Head of caudate nucleus (tissue), 42 donors: ENCODE measurements at regions not wholly inside any gene's neighbourhood (a gene's known extent, or its start where the extent isn't known, plus 50 kb on each side); places are given as distances from the start of the nearest gene placed in this dataset.
A peak's percentile ranks its signal among the peaks of the same experiment; 100 is the strongest.
"Not testable (repeated sequence)": the region's sequence is repeated elsewhere in the genome, so short reads cannot be mapped to it uniquely, and the experiment has no call there.

ENCODE experiments used
- DNase-seq, 42 donors: peaks; one replicate each; pipeline versions ENCODE4 v3.0.0 to v3.0.0-alpha.2; 2020 to 2021; ENCODE audit warnings: mixed read lengths in 7 of 42
- intact Hi-C: fragments of 100-400 bp; cut with DNase I; formaldehyde crosslinking; loops from one replicate; pipeline ENCODE4 v1.15.0; 2022

DNA sequence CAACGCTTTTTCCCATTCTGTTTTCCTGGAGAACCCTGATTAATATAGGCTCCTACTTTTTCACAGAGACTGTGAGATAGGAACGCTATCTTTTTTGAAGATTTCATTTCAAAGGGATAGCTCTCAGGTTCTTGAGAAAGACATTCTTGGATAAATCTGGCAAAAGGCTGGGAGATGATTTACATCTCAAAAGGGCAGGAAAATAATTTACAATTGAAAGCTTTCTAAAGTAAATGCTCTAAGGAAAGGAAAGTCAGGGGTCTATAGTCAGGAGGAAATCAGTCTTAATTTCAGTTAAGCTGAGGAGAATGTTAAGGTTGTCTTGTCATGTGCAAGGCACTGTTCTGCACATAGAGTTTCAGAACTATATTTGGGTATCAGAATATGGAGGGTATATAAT lies 278.8 kb downstream of the KIF20B start:
- intact Hi-C loops: no loop called here
- no peak for DNase-seq

DNA sequence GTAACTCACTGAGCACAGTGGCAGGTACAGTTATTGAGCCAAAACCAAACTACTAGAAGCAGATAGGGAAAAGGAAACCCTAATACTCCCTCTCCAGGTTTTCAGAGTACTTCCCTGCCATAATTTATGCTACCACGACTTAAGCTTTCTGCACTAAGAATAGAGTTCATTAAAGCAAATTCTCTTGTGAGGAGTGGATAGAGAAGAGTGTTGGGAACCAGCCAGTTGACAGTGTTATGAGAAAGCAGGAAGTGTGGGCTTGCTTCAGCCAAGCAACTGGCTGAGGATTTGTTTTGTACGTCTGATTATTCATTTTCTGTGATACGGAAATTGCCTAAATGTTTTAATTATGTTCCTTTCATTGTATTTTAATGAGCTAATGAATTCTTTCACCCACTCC lies 280.5 kb downstream of the KIF20B start:
- DNase-seq: peak in 1 of 42 donors; percentile 6
- intact Hi-C loops: no loop called here

DNA sequence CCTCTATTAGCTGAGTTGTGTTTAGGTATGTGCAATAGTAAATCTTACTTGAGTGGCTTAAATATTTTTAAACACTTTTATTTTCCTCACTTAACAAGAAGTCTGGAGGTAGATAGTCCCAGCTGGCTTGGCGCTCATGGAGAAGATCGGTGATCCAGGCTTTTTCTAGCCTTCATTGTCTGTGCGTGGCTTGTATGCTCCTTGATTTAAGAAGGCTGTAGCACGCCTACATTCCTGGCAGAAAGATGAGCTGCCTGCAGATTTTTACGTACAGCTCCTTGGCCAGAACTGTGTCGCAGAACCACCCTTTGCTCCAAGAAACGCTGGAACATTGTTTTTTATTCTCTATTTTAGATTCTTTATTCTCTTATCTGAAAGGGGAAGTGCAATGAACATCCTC lies 284.1 kb downstream of the KIF20B start:
- DNase-seq: peak in 3 of 42 donors; percentile 28 to 45 (median 36)
- intact Hi-C loops: no loop called here

DNA sequence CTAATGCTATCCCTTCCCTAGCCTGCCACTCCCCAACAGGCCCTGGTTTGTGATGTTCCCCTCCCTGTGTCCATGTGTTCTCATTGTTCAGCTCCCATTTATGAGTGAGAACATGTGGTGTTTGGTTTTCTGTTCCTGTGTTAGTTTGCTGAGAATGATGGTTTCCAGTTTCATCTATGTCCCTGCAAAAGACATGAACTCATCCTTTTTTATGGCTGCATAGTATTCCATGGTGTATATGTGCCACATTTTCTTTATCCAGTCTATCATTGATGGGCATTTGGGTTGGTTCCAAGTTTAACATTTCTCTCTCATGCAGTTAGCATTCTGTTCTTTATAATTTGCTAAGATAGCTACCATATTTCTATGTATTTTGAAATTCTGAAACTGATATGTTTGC lies 287.0 kb downstream of the KIF20B start:
- intact Hi-C loops, DNase-seq: not testable (repeated sequence)

DNA sequence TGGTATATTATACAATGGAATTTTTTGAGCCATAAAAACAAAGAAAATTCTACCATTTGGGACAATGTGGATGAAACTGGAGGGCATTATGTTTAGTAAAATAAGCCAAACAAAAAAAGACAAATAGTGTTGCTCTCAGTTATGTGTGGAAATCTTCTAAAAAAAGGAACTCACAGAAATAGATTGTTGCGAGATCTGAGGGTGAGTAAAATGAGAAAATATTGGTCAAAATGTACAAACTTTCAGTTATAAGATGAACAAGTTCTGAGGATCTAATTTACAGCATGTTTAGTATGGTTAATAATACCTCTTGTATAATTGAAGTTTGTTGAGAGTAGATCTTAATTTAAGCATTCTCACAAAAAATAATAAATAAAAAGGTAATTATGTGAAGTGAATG lies 291.2 kb downstream of the KIF20B start:
- no peak for DNase-seq
- intact Hi-C loops: no loop called here

DNA sequence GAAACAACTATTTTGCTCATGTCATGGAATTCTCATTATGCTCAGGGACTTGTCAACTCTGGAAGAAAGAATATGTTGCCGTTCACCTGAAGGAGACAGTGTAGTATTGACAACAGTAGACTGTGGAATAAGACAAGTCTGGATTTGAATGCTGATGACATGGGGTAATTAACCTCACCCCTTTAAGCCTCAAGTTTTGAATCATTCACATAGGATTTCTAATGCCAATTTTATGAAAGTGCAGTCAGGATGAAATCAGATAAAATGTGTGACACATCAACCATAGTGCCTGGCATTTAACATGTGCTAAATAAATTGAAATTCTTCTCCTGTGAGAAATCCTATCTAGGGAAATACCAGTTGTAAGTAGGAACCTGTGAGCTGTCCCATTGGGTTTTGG lies 305.8 kb downstream of the KIF20B start:
- intact Hi-C loops: no loop called here
- no peak for DNase-seq

DNA sequence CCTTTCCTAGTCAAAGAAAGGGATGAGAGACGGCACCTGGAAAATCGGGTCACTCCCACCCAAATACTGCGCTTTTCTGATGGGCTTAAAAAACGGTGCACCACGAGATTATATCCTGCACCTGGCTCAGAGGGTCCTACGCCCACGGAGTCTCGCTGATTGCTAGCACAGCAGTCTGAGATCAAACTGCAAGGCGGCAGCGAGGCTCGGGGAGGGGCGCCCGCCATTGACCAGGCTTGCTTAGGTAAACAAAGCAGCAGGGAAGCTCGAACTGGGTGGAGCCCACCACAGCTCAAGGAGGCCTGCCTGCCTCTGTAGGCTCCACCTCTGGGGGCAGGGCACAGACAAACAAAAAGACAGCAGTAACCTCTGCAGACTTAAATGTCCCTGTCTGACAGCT lies 309.9 kb downstream of the KIF20B start:
- DNase-seq, intact Hi-C loops: not testable (repeated sequence)

DNA sequence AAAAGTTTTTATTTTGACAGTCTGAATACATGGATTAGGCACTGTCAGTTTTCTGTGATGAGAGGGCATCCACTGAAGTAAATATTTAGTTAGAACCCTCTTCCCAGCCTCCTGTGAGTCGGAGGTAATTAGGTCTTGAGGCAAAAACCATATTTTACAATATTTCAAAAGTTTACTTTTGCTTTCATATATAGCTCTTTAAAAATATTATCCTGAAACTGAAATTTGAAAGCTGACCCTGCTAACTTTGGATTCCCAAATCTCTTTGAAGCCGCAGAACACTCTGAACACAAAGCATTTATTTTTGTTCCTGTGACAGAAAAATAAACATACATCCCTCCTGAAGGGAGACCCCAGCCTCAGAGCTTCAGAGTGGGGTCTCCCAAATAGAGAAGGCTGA lies 317.4 kb downstream of the KIF20B start:
- DNase-seq: no peak
- intact Hi-C loops: no loop called here

DNA sequence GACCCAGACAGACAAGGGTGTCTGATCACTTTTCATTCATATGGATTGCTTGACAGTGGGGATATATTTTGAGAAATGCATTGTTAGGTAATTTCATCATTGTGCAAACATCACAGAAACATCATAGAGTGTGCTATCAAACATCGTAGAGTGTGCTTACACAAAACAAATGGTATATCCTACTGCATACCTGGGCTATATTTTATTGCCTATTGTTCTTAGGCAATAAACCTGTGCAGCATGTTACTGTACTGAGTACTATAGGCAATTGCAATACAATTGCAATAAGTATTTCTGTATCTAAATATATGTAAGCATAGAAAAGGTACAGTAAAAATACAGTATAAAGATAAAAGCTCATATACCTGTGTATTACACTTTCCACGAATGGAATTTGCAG lies 319.1 kb downstream of the KIF20B start:
- intact Hi-C loops: no loop called here
- no peak for DNase-seq

DNA sequence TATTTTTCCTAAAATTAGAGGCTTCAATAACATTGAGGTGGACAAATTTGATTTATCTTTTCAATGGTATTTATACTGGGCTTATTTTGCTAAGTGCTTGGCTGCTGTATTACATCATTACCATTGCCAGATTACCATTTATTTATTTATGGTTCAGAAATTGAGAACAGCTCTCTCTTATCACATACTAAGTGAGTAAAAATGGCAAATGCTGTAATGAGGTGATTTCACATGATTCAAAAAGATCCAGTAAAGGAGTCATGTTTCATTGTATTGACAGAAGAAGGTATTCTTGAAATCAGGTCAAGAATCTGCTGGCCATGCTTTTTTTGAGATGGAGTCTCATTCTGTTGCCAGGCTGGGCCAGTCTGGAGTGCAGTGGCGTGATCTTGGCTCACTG lies 322.6 kb downstream of the KIF20B start:
- intact Hi-C loops: no loop called here
- DNase-seq: no peak

DNA sequence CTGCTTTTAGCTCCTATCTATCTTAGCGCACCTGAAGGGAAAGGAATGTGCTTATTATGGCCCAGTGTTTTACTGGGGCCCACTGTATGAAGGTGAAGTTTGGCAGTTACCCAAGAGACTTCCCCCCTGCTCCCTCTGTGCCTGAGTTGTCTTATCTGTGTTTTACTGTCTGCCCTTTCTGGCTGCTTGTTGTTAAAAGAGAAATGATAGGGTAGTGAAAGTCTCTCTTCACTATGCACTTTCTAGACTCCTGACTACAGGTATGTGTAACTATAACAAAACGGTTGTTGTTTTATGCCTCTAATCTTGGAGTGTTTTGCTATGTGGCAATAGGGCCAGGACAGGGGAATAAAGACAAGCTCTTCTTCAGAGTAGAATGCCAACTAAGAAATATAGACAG lies 326.9 kb downstream of the KIF20B start:
- DNase-seq: no peak
- intact Hi-C loops: no loop called here

DNA sequence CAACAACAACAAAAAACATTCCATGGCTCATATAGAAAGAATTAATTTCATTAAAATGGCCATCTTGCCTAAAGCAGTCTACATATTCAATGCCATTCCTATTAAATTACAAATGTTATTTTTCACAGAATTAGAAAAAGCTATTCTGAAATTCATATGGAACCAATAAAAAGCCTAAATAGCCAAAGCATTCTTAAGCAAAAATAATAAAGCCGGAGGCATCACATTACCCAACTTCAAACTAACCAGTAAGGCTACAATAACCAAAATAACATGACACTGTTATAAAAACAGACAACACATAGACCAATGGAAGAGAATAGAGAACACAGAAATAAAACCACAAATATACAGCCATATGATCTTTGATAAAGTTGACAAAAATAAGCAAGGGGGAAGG lies 330.4 kb downstream of the KIF20B start:
- intact Hi-C loops: no loop called here
- DNase-seq: no peak

DNA sequence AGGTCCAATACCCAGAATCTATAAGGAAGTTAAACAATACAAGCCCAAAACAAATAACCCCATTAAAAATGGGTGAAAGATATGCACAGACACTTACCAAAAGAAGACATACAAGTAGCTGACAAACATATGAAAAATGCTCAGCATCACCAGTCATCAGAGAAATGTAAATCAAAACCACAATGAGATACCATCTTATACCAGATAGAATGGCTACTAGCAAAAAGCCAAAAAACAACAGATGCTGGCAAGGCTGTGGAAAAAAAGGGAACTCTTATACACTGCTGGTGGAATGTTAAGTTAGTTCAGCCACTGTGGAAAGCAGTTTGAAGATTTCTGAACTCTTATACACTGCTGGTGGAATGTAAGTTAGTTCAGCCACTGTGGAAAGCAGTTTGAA lies 331.1 kb downstream of the KIF20B start:
- no peak for DNase-seq
- intact Hi-C loops: no loop called here

DNA sequence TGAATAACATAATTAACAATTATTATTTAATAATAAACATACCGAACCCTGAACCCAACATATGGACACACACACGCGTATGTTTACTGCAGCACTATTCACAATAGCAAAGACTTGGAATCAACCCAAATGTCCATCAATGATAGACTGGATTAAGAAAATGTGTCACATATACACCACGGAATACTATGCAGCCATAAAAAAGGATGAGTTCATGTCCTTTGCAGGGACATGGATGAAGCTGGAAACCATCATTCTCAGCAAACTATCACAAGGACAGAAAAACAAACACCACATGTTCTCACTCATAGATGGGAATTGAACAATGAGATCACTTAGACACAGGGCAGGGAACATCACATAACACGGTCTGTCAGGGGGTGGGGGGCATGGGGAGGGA lies 333.5 kb downstream of the KIF20B start:
- DNase-seq, intact Hi-C loops: not testable (repeated sequence)

DNA sequence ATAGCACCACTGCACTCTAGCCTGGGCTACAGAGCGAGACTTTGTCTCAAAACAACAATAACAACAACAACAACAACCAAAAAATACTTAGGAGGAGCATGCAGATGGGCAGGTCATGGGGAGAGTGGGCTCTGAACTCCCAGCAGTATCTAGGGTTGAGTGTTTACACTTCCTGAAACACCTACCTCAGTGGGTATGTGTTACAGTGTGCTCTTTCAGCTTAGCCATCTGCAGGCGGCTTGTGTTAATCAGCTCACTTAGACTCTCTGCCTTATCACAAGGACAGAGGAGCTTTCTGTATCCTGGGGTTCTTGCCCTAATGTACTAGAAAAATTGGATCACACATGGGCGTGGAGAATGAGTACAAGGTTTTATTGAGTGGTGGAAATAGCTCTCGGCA lies 340.2 kb downstream of the KIF20B start:
- intact Hi-C loops: no loop called here
- DNase-seq: no peak

DNA sequence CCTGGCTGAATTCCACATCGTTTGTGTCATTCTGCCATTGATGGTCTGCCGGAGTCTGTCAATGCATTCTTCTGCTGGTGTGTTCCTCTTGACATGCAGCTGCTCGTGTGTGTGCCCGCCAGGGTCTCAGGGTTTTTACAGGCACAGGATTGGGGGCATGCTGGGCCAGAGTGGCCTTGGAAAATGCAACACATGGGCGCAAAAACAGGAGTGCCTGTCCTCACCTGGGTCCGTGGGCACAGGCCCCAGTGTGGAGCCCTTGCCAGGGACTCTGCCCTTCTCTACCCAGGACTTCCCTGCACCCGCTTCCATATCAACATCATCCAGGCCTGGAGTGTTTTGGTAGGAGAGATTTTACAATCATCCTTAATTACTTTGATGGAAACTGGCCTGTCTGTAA lies 340.7 kb downstream of the KIF20B start:
- intact Hi-C loops: no loop called here
- DNase-seq: no peak

DNA sequence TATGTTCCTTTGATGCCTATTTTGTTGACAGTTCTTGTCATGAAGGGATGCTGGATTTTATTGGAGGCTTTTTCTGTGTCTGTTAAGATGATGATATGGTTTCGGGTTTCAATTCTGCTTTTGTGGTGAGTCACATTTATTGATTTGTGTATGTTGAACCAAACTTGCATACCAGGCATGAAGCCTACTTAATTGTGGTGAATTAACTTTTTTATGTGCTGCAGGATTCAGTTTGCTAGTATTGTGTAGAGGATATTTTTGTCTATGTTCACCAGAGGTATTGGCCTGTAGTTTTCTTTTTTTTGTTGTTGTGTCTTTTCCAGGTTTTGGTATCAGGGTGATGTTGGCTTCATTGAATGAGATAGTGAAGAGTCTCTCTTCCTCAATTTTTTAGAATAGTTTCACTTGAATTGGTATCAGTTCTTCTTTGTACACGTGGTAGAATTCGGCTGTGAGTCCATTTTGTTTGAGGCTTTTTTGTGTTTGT lies 345.9 kb downstream of the KIF20B start:
- intact Hi-C loops: no loop called here
- DNase-seq: no peak

DNA sequence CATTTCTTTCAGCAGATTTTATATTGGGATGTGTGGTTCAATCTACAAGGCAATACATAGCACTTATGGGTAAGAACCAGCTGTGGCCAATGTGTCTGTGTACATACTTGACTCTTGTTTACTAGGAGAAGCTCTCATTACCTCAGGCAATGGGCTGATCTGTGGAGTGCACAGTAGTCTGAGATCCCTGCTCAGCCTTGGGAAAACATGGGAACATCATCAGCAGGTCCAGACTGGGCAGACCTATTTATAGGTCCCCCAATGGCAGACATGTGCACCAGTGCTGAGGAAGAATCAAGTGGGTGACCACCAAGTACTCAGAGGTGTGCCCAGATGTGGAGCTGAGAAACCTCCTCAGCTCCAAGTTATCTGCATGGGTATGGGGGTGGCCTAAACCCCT lies 349.7 kb downstream of the KIF20B start:
- no peak for DNase-seq
- intact Hi-C loops: no loop called here

DNA sequence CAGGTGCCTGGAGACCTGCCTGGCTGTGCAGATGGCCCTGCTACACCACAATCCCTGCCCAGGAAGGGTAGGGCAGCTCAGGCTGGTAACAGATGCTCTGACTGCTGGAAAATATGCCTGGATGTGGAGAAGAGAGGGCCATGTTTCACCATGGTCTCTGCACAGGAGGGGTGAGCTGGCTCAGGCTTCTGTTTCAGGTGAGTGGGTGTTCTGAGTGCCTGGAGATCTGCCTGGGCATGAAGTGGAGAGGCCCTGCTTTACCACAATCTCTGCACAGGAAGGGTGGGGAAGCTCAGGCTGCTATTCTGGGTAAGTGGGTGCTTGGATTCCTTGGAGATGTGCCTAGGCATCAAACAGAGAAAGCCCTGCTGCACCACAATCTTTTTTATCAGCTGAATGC lies 350.1 kb downstream of the KIF20B start:
- no peak for DNase-seq

DNA sequence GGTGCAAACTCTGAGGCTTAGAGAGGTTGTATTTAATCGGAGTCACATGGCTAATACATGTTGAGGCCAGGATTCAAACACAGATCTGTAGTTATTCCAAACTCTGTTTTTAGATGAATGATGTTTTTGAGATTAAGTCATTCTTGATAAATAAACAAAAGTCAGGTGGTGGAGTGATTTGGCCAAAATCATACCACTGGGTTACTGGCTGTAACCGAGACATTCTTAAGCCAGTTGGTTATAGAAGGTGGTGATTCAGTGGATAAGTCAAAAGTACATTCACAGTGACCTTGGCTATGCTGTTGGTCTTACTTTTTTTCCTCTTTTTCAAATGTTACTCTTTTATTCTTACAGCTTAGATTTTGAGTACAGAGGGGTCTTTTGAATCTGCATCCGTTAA lies 361.4 kb downstream of the KIF20B start:
- no peak for DNase-seq
- intact Hi-C loops: no loop called here

More for the DNA sequence above, 350.1 kb downstream of the KIF20B start:
- intact Hi-C loops: no loop called here

DNA sequence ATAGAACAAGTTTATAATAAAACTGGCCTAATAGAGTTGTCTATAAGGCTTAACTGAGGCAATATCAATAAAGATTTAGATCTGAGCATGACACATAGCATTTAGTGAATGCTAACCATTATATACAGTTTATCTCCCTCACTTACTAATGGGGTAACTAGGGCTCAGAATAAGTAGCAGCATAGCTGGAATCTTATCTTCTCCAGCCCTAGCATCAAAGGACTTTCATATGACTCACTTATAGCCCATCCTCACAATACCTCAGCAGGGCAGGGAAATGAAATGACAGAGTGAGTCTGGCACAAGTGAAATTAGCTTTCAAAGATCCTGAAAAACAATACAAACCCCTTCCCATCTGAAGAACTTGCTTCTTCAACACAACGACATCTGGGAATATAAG lies 362.9 kb downstream of the KIF20B start:
- DNase-seq: no peak
- intact Hi-C loops: no loop called here

DNA sequence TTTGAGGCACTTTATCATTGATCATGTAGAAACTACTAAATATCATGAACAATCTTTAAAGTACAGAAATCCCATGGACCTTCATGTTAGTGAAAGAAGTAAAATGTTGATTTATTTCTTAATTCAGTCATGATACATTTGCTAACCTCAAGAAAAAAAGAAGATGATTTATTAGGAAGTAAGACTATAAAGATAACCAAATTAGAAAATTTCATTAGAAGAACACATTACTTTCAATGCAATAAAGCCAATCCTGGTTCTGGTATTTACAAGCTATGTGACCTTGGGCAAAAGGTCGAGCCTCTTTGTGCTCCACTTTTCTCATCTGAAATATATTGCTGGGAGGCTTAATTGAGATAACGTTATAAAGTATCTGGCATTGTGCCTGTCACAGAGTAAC lies 365.0 kb downstream of the KIF20B start:
- no peak for DNase-seq
- intact Hi-C loops: no loop called here
